Fibroblast of lung (primary cell): ENCODE measurements at regions not wholly inside any gene's neighbourhood (a gene's known extent, or its start where the extent isn't known, plus 50 kb on each side); places are given as distances from the start of the nearest gene placed in this dataset.

Source experiments
- CTCF ChIP-seq, 2 donors: IDR thresholded peaks in 1 of 2; conservative IDR thresholded peaks in 1 of 2; 1 replicate in 1 of 2; 2 replicates in 1 of 2; pipeline ENCODE4 v1.5.1; 2011 to 2012; ENCODE audit warnings: low read length in 2 of 2, control low read depth in 1 of 2, inconsistent platforms in 1 of 2, low read depth in 1 of 2, mild to moderate bottlenecking in 1 of 2
- EZH2 ChIP-seq: IDR thresholded peaks from 2 replicates; pipeline ENCODE4 v1.5.1; 2012; ENCODE audit warnings: low read length, control low read depth, mild to moderate bottlenecking; ENCODE audit errors: missing control alignments

GRCh38 chr10:14389981-14390590 lies 59.4 kb upstream of the FRMD4A start:
- TF ChIP-seq CTCF (conservative IDR thresholded peaks at IDR 0.05 in 1 of 2, IDR thresholded peaks at IDR 0.05 in 1 of 2; ENCODE audit: low read depth in 1 of 2, low read length in 2 of 2) (no peak), EZH2 (no peak)
